GM19238 (cell line): ENCODE measurements at regions not wholly inside any gene's neighbourhood (a gene's known extent, or its start where the extent isn't known, plus 50 kb on each side); places are given as distances from the start of the nearest gene placed in this dataset.
A peak's percentile ranks its signal among the peaks of the same experiment; 100 is the strongest.
"Not testable (repeated sequence)": the region's sequence is repeated elsewhere in the genome, so short reads cannot be mapped to it uniquely, and the experiment has no call there.

Experiments used
- DNase-seq: peaks from one replicate; pipeline ENCODE4 v3.0.0; 2011; ENCODE audit warnings: low spot score; ENCODE audit not compliant: insufficient read length

DNA sequence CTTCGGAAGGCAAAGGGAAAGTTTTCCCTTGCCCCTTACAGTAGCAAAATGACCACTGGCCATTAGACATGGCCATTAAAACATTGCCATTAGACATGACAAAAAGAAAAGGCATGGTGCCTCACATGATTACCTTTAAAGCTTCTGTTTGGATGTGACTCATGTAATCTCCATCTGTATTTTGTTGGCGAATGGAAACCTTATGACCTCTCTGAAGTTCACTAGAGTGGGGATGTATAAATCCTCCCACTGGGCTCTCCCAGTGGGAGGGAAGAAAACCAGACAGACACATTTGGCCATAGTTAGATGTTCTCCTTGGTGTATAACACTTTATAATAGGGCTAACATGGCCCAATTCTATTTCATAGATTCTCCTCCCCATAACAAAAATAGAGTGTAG, 152.6 kb downstream of the MAGEB17 start:
- no peak for DNase-seq

GRCh38 chrX:16320765-16321355, 153.6 kb downstream of the MAGEB17 start:
- no peak for DNase-seq

- no peak for DNase-seq
Observed at GRCh38 chrX:16333453-16333852, 166.2 kb downstream of the MAGEB17 start.

DNA sequence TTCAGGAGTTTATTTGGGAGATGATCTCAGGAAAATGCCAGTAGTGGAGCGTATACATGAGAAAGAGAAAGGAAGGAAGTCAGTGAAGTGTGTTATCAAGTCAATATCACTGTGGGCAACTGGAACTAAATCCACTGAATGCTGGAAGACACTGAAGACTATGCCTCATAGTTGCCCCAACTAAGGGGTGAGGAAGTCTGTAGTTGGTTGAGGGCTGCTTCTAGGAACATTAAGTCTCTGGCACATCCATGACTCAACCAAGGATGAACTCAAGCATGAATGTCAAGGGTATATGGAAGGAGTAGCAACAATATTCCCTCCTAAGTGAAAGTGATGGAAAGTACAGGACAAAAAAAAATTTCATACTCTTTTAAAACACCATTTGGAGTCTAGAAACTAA, 167.9 kb downstream of the MAGEB17 start:
- DNase-seq = no peak

- no peak for DNase-seq
Observed at GRCh38 chrX:16347968-16348670, 180.8 kb downstream of the MAGEB17 start.

DNA sequence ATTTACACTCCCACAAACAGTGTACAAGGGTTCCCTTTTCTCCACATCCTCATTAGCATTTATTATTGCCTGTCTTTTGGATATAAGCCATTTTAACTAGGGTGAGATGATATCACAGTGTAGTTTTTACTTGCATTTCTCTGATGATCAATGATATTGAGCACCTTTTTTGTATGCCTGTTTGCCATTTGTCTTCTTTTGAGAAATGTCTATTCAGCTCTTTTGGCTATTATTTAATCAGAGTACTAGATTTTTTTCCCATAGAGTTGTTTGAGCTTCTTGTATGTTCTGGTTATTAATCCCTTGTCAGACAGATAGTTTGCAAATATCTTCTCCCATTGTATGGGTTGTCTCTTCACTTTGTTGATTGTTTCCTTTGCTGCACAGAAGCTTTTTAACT, 190.6 kb downstream of the MAGEB17 start:
- no peak for DNase-seq

- DNase-seq = not testable (repeated sequence)
Observed at GRCh38 chrX:16360056-16360455, 192.8 kb downstream of the MAGEB17 start.

DNA sequence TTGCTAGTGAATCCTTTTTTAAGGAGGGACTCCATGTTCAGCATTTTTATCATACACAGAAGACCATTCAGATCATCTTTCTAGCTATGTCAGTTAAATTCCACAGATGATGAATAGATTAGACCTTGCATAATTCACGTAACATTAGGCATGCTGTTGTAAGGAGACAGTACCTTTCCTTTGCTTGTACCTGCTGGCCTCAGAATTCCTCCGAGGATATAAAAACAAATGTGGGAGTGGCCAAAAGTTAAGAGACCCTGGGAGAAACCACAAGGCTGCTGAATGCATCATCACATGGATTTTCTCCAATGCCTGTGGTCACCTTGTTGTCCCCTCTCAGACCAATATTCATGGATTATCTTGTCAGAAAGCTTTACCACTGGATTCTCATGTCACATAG, 201.4 kb downstream of the MAGEB17 start:
- no peak for DNase-seq

- DNase-seq = no peak
Observed at GRCh38 chrX:16376056-16376455, 208.8 kb downstream of the MAGEB17 start.

- DNase-seq = no peak
Observed at GRCh38 chrX:16386126-16386525, 218.8 kb downstream of the MAGEB17 start.

- DNase-seq = no peak
Observed at GRCh38 chrX:16392597-16392996, 225.3 kb downstream of the MAGEB17 start.

GRCh38 chrX:16394290-16394689, 227.0 kb downstream of the MAGEB17 start:
- no peak for DNase-seq

- DNase-seq = no peak
Observed at GRCh38 chrX:16403808-16404207, 236.5 kb downstream of the MAGEB17 start.

DNA sequence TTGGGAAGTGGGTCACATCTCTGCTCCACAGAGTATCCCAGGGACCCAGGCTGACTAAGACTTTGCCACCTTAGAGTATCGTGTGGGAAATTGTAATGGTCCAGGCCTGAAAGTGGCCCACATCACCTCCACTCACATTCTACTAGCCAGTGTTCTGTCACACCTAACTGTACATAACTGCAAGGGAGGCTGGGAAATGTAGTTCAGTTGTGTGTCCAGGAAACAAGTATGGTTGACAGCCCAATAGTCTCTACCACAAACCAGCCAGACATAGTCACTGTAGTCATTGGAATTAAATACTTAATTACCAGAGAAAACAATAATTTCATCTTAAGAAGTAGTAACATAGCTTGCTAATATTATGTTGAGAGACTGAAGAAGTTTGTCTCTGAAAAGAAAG, 233.4 kb upstream of the S100G start:
- no peak for DNase-seq

GRCh38 chrX:16418650-16419049, 231.3 kb upstream of the S100G start:
- no peak for DNase-seq

DNA sequence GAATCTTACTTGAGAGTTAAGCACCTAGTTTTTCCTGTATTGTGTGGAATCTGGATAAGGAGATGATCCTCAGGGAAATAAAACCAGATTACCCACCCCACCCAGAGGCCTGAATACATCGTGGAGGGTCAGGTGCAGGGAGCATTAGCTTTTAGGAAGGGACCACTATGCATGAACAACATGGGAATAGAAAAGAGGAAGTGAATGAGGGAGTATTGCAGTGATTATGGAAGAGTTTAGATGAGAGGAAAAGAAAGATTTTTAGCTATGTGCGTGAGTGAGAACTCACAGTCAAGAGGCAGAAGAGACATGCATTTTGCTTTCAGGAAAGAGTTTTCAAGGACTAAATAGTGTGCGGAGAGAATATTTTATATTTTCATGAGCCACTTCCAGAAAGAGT, 222.3 kb upstream of the S100G start:
- DNase-seq = no peak

- no peak for DNase-seq
Observed at GRCh38 chrX:16429406-16429805, 220.6 kb upstream of the S100G start.

- DNase-seq = no peak
Observed at GRCh38 chrX:16431266-16431665, 218.7 kb upstream of the S100G start.

- no peak for DNase-seq
Observed at GRCh38 chrX:16433021-16433420, 216.9 kb upstream of the S100G start.

- no peak for DNase-seq
Observed at GRCh38 chrX:16435399-16435986, 214.5 kb upstream of the S100G start.

- peak; percentile 26 for DNase-seq
Observed at GRCh38 chrX:16436348-16437188, 213.4 kb upstream of the S100G start.

GRCh38 chrX:16440446-16440845, 209.5 kb upstream of the S100G start:
- no peak for DNase-seq
